HG03045 (cell line): ENCODE measurements at regions not wholly inside any gene's neighbourhood (a gene's known extent, or its start where the extent isn't known, plus 50 kb on each side); places are given as distances from the start of the nearest gene placed in this dataset.
"Not testable (repeated sequence)": the region's sequence is repeated elsewhere in the genome, so short reads cannot be mapped to it uniquely, and the experiment has no call there.

Experiments
- ATAC-seq: cut with Tn5 transposase; IDR thresholded peaks from one replicate; pipeline ENCODE4 v1.9.1; 2021; ENCODE audit warnings: mild to moderate bottlenecking, moderate library complexity; ENCODE audit not compliant: unreplicated experiment

DNA sequence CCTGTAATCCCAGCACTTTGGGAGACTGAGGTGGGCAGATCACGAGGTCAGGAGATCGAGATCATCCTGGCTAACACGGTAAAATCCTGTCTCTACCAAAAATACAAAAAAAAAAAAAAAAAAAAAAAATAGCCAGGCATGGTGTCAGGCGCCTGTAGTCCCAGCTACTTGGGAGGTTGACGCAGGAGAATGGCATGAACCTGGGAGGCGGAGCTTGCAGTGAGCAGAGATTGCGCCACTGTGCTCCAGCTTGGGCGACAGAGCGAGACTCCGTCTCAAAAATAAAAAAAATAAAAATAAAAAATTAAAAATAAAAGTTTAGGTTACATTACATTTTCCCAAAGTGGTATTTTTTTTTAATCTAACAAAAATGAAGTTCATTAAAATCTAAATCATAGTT, 218.1 kb upstream of the TMEFF2 start:
- not testable (repeated sequence) for ATAC-seq

DNA sequence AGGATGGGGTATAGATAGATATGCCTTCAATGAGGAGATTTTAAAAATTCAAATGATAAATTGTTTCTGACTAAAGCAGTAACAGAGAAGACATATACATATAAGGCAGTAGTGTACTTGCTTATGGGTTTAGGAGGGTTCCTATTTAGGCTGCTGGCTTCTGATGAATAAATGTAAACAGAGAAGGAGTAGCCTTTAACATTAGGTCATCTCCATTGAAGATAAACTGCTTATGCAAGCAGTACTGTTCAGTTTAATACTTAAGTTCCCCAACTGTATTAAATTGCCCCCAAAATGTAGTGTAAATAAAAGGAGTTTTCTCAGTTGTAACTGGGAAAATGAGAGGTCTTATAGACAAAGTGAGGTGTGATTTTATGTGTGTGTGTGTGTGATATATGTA, 217.7 kb upstream of the TMEFF2 start:
- ATAC-seq, result no peak

DNA sequence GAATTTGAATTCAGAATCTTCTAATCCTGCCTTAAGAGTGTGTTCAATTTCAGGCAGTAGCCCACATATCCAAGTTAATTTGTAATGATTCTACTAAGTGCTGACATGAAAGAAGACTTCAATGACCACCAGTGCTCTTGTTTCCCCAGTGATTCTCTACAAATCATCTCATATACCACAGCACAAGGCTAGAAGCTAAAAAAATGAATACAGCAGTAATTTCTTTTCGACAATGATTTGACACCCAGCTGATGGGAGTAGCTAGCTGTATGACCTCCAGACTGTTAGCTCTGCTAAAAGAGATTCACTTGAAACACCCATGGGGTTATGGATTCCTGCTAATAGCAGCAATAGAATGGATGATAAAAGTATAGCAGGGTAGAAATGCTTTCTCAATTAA, 217.0 kb upstream of the TMEFF2 start:
- ATAC-seq, result no peak

DNA sequence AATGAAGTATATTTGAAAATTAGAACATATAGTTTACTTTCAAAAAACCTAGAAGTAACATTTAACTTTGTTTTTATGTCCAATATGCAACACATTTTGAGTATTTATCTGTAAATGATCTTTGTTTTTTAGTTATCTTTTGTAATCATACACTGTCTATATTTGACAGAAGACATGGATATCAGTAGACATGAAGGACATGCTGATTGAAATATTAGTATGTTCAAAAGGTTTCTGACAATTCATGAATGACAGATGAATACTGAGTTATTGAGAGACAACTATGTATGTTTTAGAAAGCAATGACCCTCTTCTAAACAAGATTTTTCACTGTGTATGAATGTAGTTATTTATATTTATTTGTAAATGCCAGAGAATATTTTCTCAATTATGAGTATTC, 215.6 kb upstream of the TMEFF2 start:
- no peak for ATAC-seq

DNA sequence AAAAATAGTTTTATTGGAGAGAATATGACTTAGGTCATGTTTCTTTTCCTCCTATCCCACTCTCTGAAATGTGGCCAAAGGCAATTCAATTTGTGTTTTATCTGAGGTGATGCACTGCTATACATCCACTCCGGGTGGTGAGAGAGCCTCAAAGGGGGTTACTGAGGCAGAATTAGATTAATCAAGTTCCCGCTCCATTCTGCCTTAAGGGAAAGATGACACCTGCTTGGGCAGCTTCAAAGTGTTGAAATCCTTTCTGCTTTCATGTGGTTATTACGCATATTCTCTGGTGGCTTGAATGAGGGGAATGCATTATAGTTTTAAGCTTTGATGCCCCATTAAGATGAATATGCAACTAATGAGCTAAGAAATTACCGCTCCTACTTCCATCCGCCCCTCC, 213.0 kb upstream of the TMEFF2 start:
- no peak for ATAC-seq

DNA sequence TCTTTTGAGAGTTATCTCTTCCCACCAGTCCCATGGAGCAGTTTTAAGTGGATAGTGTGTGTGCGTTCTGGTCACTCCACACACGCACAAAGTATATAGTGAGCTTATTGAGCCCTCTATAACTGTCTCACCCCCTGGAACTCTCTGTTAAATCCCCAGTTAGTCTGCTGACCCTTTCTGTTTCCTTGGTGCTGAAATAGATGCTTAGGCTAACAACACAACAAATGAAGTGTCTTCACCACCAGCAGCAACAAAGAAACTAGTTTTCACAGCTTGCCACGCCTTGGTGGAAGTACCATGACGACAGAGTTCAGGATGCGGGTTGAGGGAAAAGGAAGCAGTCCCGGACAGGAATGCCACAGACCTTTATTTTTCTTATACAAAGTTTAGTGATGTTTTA, 203.5 kb upstream of the TMEFF2 start:
- ATAC-seq, result no peak

DNA sequence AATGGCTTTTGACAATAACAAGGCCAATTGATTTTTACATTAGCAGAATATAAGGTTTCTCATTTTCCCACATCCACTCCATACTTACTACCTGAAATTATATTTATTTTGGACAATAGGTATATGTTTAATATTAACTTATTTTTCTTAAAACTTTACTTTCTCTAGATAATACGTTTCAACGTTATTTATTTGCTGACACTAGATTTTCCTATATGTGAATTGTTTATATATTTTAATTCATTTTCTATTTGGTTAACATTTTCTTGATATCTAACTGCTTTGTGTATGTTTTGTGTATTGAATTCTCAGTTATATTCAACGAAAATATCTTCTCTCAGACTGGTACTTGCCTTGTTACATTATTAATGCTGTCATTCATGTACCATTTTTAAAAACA, 199.9 kb upstream of the TMEFF2 start:
- no peak for ATAC-seq

DNA sequence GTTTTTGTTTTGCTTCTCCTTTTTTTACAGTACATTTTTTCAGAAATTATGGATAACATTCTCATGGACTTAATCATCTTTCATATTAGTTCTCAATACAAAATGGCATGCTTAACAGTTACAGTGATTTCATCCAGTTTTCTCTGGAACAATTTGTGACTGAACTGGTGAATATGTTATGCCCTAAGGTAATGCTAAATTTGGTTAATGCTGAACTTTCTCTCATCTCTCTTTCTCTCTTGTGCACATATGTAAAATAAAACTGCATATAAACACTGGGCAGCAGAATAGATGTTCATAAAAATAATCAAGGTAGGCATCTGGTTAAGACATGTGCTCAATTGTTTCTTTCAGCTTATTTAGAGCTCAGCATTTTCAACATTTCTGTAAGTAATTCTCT, 196.3 kb upstream of the TMEFF2 start:
- no peak for ATAC-seq

DNA sequence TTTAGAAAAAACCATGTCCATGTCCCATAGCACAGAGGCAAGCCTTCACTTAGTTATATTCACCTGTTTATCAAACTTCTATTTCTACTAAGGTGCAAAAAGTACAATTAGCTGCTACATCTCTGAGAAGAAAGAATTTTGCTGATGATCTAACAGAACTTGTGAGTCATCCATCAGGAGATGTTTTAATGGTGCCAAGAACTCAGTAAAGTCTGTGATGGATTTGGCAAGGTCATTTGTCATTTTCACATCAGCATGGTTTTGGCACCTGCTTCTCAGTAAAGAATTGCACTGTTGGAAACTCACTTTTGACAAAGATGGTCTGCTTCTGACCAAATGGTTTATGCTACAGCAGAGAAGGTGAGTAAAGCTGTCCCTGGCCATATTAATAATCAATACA, 195.7 kb upstream of the TMEFF2 start:
- no peak for ATAC-seq

DNA sequence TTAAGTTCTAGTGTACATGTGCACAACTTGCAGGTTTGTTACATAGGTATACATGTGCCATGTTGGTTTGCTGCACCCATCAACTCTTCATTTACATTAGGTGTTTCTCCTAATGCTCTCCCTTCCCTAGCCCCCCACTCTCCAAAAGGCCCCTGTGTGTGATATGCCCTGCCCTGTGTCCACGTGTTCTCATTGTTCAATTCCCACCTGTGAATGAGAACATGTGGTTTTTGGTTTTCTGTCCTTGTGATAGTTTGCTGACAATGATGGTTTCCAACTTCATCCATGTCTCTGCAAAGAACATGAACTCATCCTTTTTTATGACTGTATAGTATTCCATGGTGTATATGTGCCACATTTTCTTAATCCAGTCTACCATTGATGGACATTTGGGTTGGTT, 189.5 kb upstream of the TMEFF2 start:
- not testable (repeated sequence) for ATAC-seq

DNA sequence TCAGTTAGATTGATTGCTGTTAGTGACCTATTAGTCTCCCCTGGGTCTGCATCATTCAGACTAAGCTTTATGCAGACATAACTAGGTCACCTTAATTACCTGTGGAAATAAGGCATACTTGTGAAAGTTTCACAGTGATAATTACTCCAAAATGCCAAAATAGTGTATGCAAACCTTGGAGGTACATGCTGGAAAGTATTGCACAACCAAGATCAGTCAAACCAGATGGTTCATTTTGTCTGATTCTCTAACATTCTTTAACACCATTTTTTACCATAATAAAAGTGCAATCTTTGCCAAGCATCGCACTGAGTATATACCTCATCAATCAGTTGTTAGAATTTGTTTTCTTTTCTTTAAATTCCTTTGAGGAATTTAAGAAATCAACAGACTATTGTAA, 186.3 kb upstream of the TMEFF2 start:
- no peak for ATAC-seq

DNA sequence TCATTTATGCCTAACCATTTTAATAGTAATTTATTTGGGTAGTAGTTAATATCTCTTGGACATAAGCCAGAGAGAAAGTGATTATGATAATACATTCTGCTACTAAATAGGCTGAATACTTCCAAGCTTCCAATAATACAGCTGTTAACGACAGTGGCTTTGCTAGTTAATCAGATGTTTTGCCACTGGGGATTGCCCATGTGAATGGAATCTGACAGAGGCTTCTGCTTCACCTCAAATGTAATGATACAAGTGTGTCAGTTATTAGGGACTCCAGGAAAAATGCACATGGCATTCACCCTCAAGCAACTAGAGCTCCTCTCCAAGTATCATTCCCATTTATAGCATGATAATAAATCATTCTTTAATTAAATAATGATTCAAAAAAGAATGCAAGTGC, 185.0 kb upstream of the TMEFF2 start:
- no peak for ATAC-seq

DNA sequence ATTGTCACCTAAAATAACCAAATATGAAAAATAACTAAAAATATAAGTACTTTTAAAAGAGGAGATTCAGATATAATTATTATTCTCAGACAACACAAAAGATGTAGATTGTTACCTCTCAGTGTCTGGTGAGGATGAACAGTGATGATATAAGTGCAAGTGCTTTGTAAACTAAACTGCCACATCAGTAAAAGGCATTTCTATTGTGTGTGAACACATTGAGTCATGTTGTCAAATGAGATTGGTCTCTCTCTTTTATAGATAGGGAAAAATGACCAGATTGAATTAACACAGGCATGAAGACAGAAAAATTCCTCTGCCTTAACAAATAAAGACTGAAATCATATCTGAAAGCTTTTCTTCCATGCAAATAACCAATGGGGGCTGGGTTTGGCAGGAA, 182.4 kb upstream of the TMEFF2 start:
- ATAC-seq, result no peak

DNA sequence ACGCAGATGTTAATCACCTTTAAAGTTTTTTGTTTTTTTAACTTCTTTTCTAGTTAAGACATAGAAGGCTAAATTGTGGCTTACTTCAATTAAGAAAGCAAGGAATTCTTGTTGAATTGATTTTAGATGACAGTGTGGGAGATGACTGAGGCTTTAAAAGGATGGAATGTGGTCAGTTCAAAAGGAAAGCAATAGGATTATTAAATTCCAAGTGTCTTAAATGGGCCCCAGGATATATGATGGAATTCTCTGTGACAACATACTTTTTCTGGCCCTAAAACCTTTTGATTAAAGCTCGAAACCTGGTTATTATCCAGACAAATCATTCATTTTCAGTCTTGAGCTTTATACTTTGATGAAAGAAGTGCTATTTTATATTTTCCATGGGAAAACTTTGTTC, 179.0 kb upstream of the TMEFF2 start:
- ATAC-seq, result no peak

DNA sequence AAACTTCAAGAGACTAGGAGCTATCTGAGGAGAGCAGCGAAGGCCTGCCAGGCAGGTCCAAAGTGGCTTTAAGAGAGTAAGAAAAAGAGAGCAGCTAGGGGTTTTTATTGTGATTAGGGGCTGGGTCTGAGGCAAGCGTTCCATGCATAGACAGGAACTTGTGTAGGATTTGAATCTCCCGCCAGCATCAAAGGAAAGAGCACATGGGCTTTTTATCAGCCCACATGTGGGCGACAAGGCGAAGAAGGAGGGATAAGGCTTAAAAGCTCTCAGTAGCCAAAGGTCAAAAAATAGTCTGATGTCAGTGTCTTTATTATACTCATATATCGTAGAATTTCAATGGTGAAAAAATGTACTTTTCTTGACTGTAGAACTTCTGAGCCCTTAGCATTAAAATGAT, 178.5 kb upstream of the TMEFF2 start:
- no peak for ATAC-seq

DNA sequence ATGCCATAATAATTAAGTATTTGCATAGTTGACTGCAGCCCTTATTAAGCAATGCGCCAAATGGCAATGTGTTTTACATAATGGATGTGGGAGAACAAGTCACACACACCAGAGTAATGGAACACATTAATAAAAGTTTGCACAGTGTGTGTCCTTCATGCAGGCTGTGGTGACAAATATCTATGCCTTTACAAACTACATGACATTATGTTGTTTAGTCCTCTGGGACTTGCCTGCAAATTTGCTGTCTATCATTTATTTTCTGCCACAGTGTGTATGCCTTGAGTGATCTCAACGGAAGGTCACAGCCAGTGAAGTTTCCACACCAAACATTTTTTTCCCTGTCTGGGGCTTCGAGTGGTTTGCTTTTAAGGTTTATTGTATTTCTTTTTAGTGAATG, 175.2 kb upstream of the TMEFF2 start:
- no peak for ATAC-seq

DNA sequence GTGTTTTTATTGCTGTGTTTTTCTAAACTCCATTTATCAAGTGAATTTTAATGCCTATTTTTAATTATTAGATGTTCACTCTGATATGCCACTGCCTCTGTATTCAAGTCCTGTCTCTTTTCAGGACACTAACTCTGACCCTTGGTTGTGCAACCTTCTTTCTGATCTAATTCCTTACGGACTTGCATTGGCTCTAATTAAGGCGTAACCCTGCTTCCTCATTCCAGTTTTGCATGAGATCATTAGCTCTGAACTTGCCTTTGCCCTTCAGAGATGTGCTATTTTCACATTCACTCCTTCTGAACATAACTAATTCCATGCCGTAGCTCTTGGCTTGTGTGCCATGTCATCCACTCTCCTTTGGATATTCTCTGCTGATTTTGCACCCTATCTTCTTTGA, 162.5 kb upstream of the TMEFF2 start:
- no peak for ATAC-seq

DNA sequence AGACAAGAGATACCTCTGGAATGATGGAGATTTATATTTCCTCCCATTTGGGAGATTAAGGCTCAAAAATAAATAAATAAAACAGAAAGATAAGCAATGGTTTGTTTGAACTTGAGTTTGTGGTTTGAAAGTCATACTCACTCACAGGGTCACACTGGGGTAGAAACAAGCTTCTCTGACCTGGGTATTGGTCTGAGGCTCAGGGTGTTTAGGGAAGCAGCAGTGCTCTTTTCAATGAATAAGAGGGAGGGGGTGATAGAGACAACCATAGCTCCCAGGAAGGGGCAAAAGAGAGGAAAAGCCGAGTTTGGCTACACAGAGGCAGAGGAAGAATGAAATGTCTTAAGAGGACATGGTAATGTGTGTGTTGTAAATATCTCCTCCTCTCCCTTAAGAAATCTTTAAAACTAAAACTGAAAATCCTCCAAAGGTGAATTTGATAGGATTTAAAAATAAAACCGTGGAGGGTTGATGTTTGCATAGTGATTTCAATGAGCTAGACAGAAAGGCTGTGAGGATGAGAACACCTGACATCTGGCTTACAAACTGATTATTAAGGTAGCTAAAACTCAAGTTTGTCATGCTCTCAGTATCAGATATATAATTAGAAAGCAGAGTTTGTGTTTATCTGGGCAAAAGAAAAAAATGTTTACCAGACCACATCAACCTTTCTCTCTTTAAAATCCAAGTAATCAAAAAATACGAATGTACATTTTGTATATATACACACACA, 159.9 kb upstream of the TMEFF2 start:
- no peak for ATAC-seq

DNA sequence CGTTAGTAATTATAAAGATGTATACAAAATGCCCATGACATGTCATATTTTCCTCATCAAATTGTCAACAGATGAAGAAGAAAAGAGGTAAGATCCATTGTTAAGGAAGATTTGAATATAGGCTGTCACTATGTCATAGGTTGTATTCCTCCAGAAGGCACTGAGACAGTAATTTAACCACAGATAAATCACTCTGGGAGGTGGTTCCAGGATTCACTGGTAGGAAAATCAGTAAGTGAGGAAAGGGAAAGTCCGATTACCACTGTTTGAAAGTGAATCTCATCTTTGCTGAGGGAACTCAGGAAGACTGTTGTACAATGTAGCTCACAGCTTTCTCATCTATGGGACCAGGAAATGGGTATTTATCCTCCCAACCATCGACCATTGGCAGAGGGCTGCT, 152.8 kb upstream of the TMEFF2 start:
- ATAC-seq, result no peak

DNA sequence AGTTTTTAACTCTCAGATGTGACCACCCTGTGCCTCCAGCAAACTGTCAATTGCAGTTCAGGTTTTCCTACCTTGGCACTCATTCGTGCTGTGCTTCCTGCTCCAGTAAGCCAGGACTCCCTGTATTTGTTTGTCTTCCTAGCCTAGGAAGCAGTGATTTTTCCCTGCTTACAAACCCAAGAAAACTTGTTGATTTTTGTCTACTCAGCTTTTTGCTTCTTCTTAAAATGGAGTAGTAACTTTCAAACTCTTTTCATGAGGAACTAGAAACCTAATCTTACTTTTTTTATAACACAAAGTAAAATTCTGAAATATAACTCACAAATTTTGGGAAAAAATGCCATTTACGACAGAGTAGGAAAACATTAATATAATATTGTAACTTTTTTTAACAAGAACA, 150.6 kb upstream of the TMEFF2 start:
- ATAC-seq, result no peak

DNA sequence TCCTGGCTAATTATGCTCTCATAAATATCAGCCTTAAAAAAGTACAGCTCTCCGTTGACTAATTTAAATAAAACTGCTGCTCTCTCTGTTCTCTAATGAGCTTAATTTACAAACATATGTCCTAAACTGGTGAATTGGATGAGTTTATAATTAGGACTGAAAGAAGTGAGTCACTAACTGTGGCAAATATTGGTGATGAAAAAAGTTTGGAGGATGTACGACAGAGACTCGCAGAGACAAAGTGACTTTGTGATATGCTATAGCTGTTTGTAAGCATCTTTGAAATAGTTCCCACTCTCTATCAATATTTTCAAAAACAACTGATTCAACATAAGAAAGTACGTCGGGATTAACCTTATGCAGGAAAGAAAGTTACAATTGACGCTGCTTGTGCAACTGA, 138.9 kb upstream of the TMEFF2 start:
- ATAC-seq, result no peak

DNA sequence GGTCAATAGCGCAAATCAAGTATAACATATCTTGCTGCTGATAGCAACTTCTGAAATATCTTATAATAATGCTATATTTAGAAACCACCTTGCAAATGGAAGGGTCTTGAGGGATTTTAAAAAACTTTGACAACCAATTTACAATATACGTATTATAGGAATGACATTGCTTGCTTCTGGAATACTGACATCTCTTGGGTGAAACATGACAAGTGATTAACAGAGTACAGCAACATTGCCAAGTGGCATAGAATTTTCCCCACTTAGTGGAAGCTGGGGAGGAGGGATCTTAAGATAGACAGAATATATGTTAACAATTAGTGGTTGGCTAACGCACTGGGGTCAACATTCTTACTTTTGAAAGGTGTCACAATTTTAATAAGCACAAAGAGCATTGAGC, 133.6 kb upstream of the TMEFF2 start:
- ATAC-seq, result no peak

DNA sequence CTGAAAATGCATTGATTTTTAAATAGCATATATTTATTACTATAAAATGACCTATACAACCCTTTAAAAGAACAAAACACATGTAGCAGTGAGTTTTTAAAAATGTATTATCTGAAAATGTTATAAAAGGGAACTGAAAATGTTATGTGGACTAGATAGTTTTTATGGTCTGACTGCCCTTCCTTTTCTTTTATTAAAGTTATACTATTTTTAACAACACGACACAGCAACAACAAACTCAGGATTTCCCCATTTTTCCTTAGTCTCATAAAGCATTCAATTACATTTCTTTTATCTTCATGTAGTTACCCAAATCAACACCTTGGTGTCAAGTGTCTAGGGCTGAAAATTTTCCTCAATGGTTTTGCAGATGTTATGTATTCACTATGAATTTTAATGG, 132.8 kb upstream of the TMEFF2 start:
- ATAC-seq, result no peak
